ENCODE measurements at regions not wholly inside any gene's neighbourhood (a gene's known extent, or its start where the extent isn't known, plus 50 kb on each side); places are given as distances from the start of the nearest gene placed in this dataset.
A peak's percentile ranks its signal among the peaks of the same experiment; 100 is the strongest.

DNA sequence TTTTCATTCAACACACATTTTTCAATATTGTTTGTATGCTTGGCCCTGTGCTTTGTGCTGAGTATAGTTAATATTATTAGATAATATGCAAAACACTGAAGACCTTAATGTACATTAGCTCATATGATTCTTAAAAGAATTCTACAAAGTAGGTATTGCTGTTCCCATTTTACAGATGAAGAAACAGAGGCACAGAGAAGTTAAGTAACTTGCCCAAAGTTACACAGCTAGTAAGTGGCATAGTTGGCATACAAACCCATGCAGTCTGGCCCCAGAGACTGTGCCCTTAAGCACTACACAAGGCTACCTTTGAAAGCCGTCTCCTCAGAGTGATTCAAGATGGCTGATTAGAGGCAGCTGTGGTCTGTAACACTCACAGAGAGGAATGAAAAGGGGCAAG lies 293.4 kb upstream of the F9 start:
- Mint-ChIP-seq H3K27me3 (no peaks in the 10 kb centered on the region), H3K36me3 (ENCODE audit: insufficient read depth) (no peaks in the 10 kb centered on the region), H3K27ac (no peak overlapping the region)

GRCh38 chrX:139234898-139235297 lies 295.6 kb upstream of the F9 start:
- Mint-ChIP-seq H3K4me1 (ENCODE audit: low read depth in 2 of 2) (no peaks in the 10 kb centered on the region), H3K27ac (no peak overlapping the region), H3K27me3 (no peaks in the 10 kb centered on the region), H3K9me3 (no peaks in the 10 kb centered on the region), H3K4me3 (no peak overlapping the region), H3K36me3 (ENCODE audit: insufficient read depth) (no peaks in the 10 kb centered on the region)
- DNase-seq (no peak), ATAC-seq (replicated peaks) (no peak)

More for the DNA sequence above, 293.4 kb upstream of the F9 start:
- Mint-ChIP-seq H3K4me3 (no peak overlapping the region), H3K4me1 (ENCODE audit: low read depth in 2 of 2) (no peaks in the 10 kb centered on the region), H3K9me3 (no peaks in the 10 kb centered on the region)
- DNase-seq (no peak), ATAC-seq (replicated peaks) (no peak)

GRCh38 chrX:139224953-139225665 lies 305.4 kb upstream of the F9 start:
- DNase-seq, result no peak
- H3K9me3 Mint-ChIP-seq, result no peaks in the 10 kb centered on the region
- no peak overlapping the region for H3K27ac Mint-ChIP-seq
- H3K27me3 Mint-ChIP-seq, result no peaks in the 10 kb centered on the region
- ATAC-seq (replicated peaks), result no peak
- no peak overlapping the region for H3K4me3 Mint-ChIP-seq
- no peaks in the 10 kb centered on the region for H3K4me1 Mint-ChIP-seq (ENCODE audit: low read depth in 2 of 2)
- no peaks in the 10 kb centered on the region for H3K36me3 Mint-ChIP-seq (ENCODE audit: insufficient read depth)

GRCh38 chrX:139222511-139223200 lies 307.9 kb upstream of the F9 start:
- Mint-ChIP-seq H3K27me3 (no peaks in the 10 kb centered on the region), H3K9me3 (no peaks in the 10 kb centered on the region), H3K36me3 (ENCODE audit: insufficient read depth) (no peaks in the 10 kb centered on the region), H3K27ac (no peak overlapping the region), H3K4me3 (no peak overlapping the region), H3K4me1 (ENCODE audit: low read depth in 2 of 2) (no peaks in the 10 kb centered on the region)
- DNase-seq (no peak), ATAC-seq (replicated peaks) (no peak)

DNA sequence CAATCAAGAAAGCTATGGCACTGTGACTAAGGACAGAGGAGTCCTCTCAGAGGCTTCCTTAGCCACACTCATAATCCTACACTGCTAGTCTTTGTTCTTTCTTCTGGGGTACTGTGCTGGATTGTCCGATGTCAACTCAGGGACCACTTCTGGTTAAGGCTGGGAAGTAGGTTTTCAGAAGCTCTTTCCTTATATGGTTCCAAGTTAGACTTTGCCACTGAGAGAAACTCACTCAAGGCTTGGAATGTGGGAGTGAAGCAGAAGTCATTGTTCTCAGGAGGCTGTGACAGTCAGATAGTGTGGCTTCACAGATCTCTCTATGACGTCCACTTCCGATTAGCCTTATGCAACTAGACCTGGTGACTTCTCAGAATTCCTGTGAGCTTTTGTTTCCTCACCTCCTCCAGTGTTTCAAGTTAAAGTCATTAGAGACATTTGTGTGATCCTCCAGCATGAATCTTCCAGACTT lies 317.3 kb upstream of the F9 start:
- ATAC-seq (replicated peaks), result no peak
- Mint-ChIP-seq H3K4me1 (ENCODE audit: low read depth in 2 of 2) (no peaks in the 10 kb centered on the region), H3K27me3 (no peaks in the 10 kb centered on the region), H3K9me3 (no peaks in the 10 kb centered on the region), H3K36me3 (ENCODE audit: insufficient read depth) (no peaks in the 10 kb centered on the region), H3K27ac (no peak overlapping the region), H3K4me3 (no peak overlapping the region)
- no peak for DNase-seq

DNA sequence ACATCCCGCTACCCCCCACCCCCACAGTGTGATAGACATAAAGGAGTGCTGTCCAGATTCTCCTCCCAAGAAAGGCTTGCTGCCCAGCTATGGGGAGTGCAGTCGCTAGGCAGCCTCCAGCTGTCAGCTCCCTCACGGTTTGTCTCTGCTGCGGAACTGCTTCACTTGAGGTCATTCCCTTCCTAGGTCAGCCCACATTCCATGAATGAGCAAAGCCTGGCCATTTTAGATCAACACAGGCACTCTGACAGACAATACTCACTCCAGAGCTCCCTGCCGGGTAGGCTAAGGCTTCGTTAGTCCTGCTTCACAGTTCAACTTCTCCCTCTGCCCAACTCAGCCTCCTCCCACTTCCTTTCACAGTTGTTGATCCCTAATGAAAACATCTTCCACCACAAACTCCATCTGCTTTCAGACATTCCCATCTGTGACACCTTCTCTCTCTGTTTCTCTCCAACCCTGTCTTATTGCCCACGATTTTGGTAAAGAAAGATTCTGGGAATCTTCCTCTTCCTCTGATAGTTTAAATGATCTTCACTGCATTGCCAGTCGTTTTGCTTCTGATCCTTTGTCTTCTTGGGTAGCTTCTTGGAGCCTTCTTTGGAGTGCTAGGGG lies 318.9 kb upstream of the F9 start:
- no peak overlapping the region for H3K27ac Mint-ChIP-seq
- H3K9me3 Mint-ChIP-seq, result no peaks in the 10 kb centered on the region
- H3K36me3 Mint-ChIP-seq (ENCODE audit: insufficient read depth), result no peaks in the 10 kb centered on the region
- ATAC-seq (replicated peaks) (no peak), DNase-seq (no peak)
- H3K4me1 Mint-ChIP-seq (ENCODE audit: low read depth in 2 of 2), result no peaks in the 10 kb centered on the region
- peaks cover 0 to 9% of the 10 kb centered on the region in 2 donors for H3K27me3 Mint-ChIP-seq
- no peak overlapping the region for H3K4me3 Mint-ChIP-seq

GRCh38 chrX:139209342-139209741 lies 321.2 kb upstream of the F9 start:
- H3K4me1 Mint-ChIP-seq (ENCODE audit: low read depth in 2 of 2), result peaks cover 0 to 2% of the 10 kb centered on the region in 2 donors
- H3K4me3 Mint-ChIP-seq, result no peak overlapping the region
- H3K36me3 Mint-ChIP-seq (ENCODE audit: insufficient read depth), result no peaks in the 10 kb centered on the region
- H3K27me3 Mint-ChIP-seq, result peaks cover 0 to 16% of the 10 kb centered on the region in 2 donors
- H3K9me3 Mint-ChIP-seq, result no peaks in the 10 kb centered on the region
- DNase-seq (no peak), ATAC-seq (replicated peaks) (no peak)
- H3K27ac Mint-ChIP-seq, result no peak overlapping the region

GRCh38 chrX:139207655-139208054 lies 322.9 kb upstream of the F9 start:
- DNase-seq (no peak), ATAC-seq (replicated peaks) (no peak)
- Mint-ChIP-seq H3K27me3 (peaks cover 8 to 22% of the 10 kb centered on the region in 2 donors), H3K9me3 (no peaks in the 10 kb centered on the region), H3K36me3 (ENCODE audit: insufficient read depth) (no peaks in the 10 kb centered on the region), H3K4me3 (no peak overlapping the region), H3K27ac (no peak overlapping the region), H3K4me1 (ENCODE audit: low read depth in 2 of 2) (peaks cover 0 to 2% of the 10 kb centered on the region in 2 donors)

GRCh38 chrX:139206914-139207313 lies 323.6 kb upstream of the F9 start:
- no peaks in the 10 kb centered on the region for H3K36me3 Mint-ChIP-seq (ENCODE audit: insufficient read depth)
- DNase-seq, result no peak
- H3K27me3 Mint-ChIP-seq, result peaks cover 8 to 30% of the 10 kb centered on the region in 2 donors
- ATAC-seq (replicated peaks), result no peak
- H3K9me3 Mint-ChIP-seq, result no peaks in the 10 kb centered on the region
- no peak overlapping the region for H3K4me3 Mint-ChIP-seq
- H3K27ac Mint-ChIP-seq, result no peak overlapping the region
- peaks cover 0 to 2% of the 10 kb centered on the region in 2 donors for H3K4me1 Mint-ChIP-seq (ENCODE audit: low read depth in 2 of 2)

- Mint-ChIP-seq H3K27me3 (peaks cover 8 to 30% of the 10 kb centered on the region in 2 donors), H3K4me3 (peak overlapping the region; percentile 41 to 60)
- no peak for DNase-seq
Observed at GRCh38 chrX:139204898-139205667, 325.5 kb upstream of the F9 start.

GRCh38 chrX:139204571-139204897 lies 326.0 kb upstream of the F9 start:
- Mint-ChIP-seq H3K9me3 (no peaks in the 10 kb centered on the region), H3K36me3 (ENCODE audit: insufficient read depth) (no peaks in the 10 kb centered on the region), H3K27me3 (peaks cover 12 to 35% of the 10 kb centered on the region in 2 donors), H3K4me3 (peak overlapping the region; percentile 41 to 60), H3K4me1 (ENCODE audit: low read depth in 2 of 2) (peaks cover 0 to 2% of the 10 kb centered on the region in 2 donors), H3K27ac (no peak overlapping the region)
- no peak for DNase-seq
- no peak for ATAC-seq (replicated peaks)

More at GRCh38 chrX:139204898-139205667, 325.5 kb upstream of the F9 start:
- Mint-ChIP-seq H3K27ac (no peak overlapping the region), H3K9me3 (no peaks in the 10 kb centered on the region), H3K4me1 (ENCODE audit: low read depth in 2 of 2) (peaks cover 0 to 2% of the 10 kb centered on the region in 2 donors), H3K36me3 (ENCODE audit: insufficient read depth) (no peaks in the 10 kb centered on the region)
- no peak for ATAC-seq (replicated peaks)

DNA sequence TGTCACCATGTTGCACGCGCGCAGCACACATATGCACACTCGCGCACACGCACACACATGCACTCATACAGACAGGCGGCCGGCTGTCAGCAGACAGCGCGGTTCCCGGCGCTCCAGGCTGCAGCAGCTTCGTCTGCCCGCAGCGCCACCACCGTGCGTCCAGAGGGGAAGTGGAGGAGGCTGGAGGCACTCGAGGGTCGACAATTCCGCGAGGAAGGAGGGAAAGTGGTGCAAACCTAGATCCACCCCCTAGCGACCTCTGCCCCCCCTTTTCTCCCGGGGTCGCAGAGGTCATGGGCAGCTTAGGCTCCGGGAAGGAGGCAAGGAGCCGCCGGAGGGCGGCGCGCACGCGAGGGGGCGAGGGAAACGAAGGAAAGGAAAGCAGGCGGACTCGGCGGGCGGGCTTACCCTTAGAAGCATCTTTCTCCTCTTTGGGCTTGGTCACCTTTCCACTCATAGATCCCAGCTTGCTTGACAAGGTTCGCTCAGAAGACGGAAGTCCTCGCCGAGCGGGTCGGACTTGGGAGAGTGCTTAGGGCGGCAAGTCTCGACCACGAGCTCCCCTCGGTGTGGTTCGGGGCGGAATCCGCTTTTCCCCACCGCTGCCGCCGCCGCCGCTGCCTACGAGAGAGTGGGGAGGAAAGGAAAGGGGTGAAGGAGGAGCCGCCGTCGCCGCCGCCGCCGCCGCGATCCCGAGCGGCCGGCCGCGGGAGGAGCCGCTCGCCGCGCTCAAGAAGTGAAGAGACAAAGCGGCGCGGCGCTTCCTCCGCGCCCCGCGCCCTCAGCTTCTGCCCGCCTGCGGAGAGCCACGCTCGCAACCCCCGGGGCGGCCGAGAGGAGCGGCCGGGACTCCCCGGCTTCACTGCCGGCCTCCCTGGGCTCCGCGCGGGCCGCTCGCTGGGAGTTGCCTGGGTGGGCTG lies 326.6 kb upstream of the F9 start:
- Mint-ChIP-seq H3K36me3 (ENCODE audit: insufficient read depth) (no peaks in the 10 kb centered on the region), H3K4me1 (ENCODE audit: low read depth in 2 of 2) (peaks cover 0 to 2% of the 10 kb centered on the region in 2 donors), H3K27me3 (peaks cover 17 to 39% of the 10 kb centered on the region in 2 donors), H3K27ac (no peak overlapping the region), H3K9me3 (no peaks in the 10 kb centered on the region), H3K4me3 (peak overlapping the region; percentile 47 to 60)
- ATAC-seq (replicated peaks) (no peak), DNase-seq (no peak)

Data from effector memory CD8-positive, alpha-beta T cell (primary cell).